H9 (cell line): ENCODE measurements at regions not wholly inside any gene's neighbourhood (a gene's known extent, or its start where the extent isn't known, plus 50 kb on each side); places are given as distances from the start of the nearest gene placed in this dataset.

Source experiments
- DNase-seq: peaks from one replicate; pipeline ENCODE4 v3.0.0-alpha.2; 2017
- H2AFZ ChIP-seq: one replicate; pipeline ENCODE4 v1.6.1; 2013; ENCODE audit warnings: mild to moderate bottlenecking, low read length, control low read depth, moderate library complexity
- H2AK5ac ChIP-seq: 2 replicates; pipeline ENCODE4 v1.6.1; 2013; ENCODE audit warnings: low read length, control low read depth, mixed read lengths; ENCODE audit not compliant: insufficient read length
- H2BK120ac ChIP-seq: one replicate; pipeline ENCODE4 v1.6.1; 2013; ENCODE audit warnings: low read depth, mild to moderate bottlenecking, low read length, control low read depth, inconsistent platforms; ENCODE audit not compliant: poor library complexity, severe bottlenecking
- H2BK12ac ChIP-seq: 2 replicates; pipeline ENCODE4 v1.6.1; 2013; ENCODE audit warnings: low read length, control low read depth, mixed read lengths, low read depth; ENCODE audit not compliant: insufficient read length
- H2BK15ac ChIP-seq: 2 replicates; pipeline ENCODE4 v1.6.1; 2013; ENCODE audit warnings: low read depth, low read length, control low read depth
- H2BK20ac ChIP-seq: one replicate; pipeline ENCODE4 v1.6.1; 2013; ENCODE audit warnings: low read depth, mild to moderate bottlenecking, low read length, control low read depth, inconsistent platforms; ENCODE audit not compliant: poor library complexity, severe bottlenecking
- H2BK5ac ChIP-seq: 2 replicates; pipeline ENCODE4 v1.6.1; 2013; ENCODE audit warnings: low read length, control low read depth, mixed read lengths; ENCODE audit not compliant: insufficient read length
- H3K14ac ChIP-seq: 2 replicates; pipeline ENCODE4 v1.6.1; 2013; ENCODE audit warnings: low read length, control low read depth; ENCODE audit not compliant: insufficient read depth
- H3K18ac ChIP-seq: 2 replicates; pipeline ENCODE4 v1.6.1; 2013; ENCODE audit warnings: low read depth, mild to moderate bottlenecking, mixed read lengths, low read length, control low read depth; ENCODE audit not compliant: insufficient read length
- H3K23ac ChIP-seq: 2 replicates; pipeline ENCODE4 v1.6.1; 2013; ENCODE audit warnings: low read length, control low read depth, mixed read lengths, low read depth; ENCODE audit not compliant: insufficient read length
- H3K23me2 ChIP-seq: 2 replicates; pipeline ENCODE4 v1.6.1; 2013; ENCODE audit warnings: low read depth, mild to moderate bottlenecking, mixed read lengths, low read length, control low read depth; ENCODE audit not compliant: insufficient read length, poor library complexity, severe bottlenecking
- H3K27ac ChIP-seq: 2 replicates; pipeline ENCODE4 v1.5.1; 2013; ENCODE audit warnings: low read length, control low read depth, mixed read lengths, low read depth; ENCODE audit not compliant: insufficient read length
- H3K27me3 ChIP-seq: 2 replicates; pipeline ENCODE4 v1.6.1; 2013; ENCODE audit warnings: low read length, control low read depth, inconsistent platforms; ENCODE audit not compliant: insufficient read depth
- H3K4ac ChIP-seq: 2 replicates; pipeline ENCODE4 v1.6.1; 2013; ENCODE audit warnings: low read depth, mild to moderate bottlenecking, control low read depth, inconsistent platforms, low read length, moderate library complexity
- H3K4me1 ChIP-seq: 2 replicates; pipeline ENCODE4 v1.6.1; 2013; ENCODE audit warnings: low read length, control low read depth, inconsistent platforms; ENCODE audit not compliant: insufficient read depth
- H3K4me2 ChIP-seq: 2 replicates; pipeline ENCODE4 v1.6.1; 2013; ENCODE audit warnings: low read length, control low read depth, mixed read lengths; ENCODE audit not compliant: insufficient read length, insufficient read depth
- H3K56ac ChIP-seq: 2 replicates; pipeline ENCODE4 v1.6.1; 2013; ENCODE audit warnings: low read depth, mild to moderate bottlenecking, mixed read lengths, low read length, control low read depth; ENCODE audit not compliant: insufficient read length
- H3K79me1 ChIP-seq: 2 replicates; pipeline ENCODE4 v1.6.1; 2013; ENCODE audit warnings: low read depth, mild to moderate bottlenecking, moderate library complexity, low read length, control low read depth, inconsistent platforms; ENCODE audit not compliant: insufficient read depth, poor library complexity, severe bottlenecking
- H3K79me2 ChIP-seq: 2 replicates; pipeline ENCODE4 v1.6.1; 2013; ENCODE audit warnings: low read length, control low read depth, inconsistent platforms; ENCODE audit not compliant: insufficient read depth
- H3K9ac ChIP-seq: 2 replicates; pipeline ENCODE4 v1.6.1; 2013; ENCODE audit warnings: low read length, control low read depth, mixed read lengths; ENCODE audit not compliant: insufficient read length; ENCODE audit errors: extremely low read depth
- H3K9me3 ChIP-seq: one replicate; pipeline ENCODE4 v1.6.1; 2013; ENCODE audit warnings: low read depth, low read length, inconsistent platforms; ENCODE audit not compliant: control insufficient read depth
- H3T11ph ChIP-seq: one replicate; pipeline ENCODE4 v1.6.1; 2013; ENCODE audit warnings: mild to moderate bottlenecking, low read length, control low read depth, inconsistent platforms
- H4K20me1 ChIP-seq: one replicate; pipeline ENCODE4 v1.6.1; 2013; ENCODE audit not compliant: control insufficient read depth, insufficient read length, insufficient read depth
- H4K5ac ChIP-seq: 2 replicates; pipeline ENCODE4 v1.6.1; 2013; ENCODE audit warnings: low read depth, mild to moderate bottlenecking, mixed read lengths, low read length, control low read depth; ENCODE audit not compliant: insufficient read length
- H4K8ac ChIP-seq: replicated peaks from 2 replicates; pipeline ENCODE4 v1.6.1; 2013; ENCODE audit warnings: low read length, control low read depth, mixed read lengths, low read depth; ENCODE audit not compliant: insufficient read length
- H4K91ac ChIP-seq: 2 replicates; pipeline ENCODE4 v1.6.1; 2013; ENCODE audit warnings: low read depth, mild to moderate bottlenecking, moderate library complexity, mixed read lengths, low read length, control low read depth; ENCODE audit not compliant: insufficient read length
- H3K27ac Mint-ChIP-seq, 3 experiments: 2 replicates in 2 of 3; 3 replicates in 1 of 3; pipeline ENCODE4 v1.8.0; 2020 to 2021; ENCODE audit warnings: mixed read lengths in 3 of 3, mild to moderate bottlenecking in 1 of 3, moderate library complexity in 1 of 3
- H3K27me3 Mint-ChIP-seq: 2 replicates; pipeline ENCODE4 v1.8.0; 2021; ENCODE audit warnings: low read depth, mild to moderate bottlenecking, moderate library complexity, mixed read lengths
- H3K36me3 Mint-ChIP-seq, 3 experiments: 2 replicates in 2 of 3; 3 replicates in 1 of 3; pipeline ENCODE4 v1.8.0; 2020 to 2021; ENCODE audit warnings: low read depth in 3 of 3, mixed read lengths in 3 of 3; ENCODE audit not compliant: insufficient read depth in 1 of 3
- H3K4me1 Mint-ChIP-seq, 2 experiments: 2 replicates each; pipeline ENCODE4 v1.8.0; 2020; ENCODE audit warnings: mixed read lengths in 2 of 2
- H3K4me3 Mint-ChIP-seq, 2 experiments: 2 replicates in 1 of 2; 3 replicates in 1 of 2; pipeline ENCODE4 v1.8.0; 2020 to 2021; ENCODE audit warnings: mild to moderate bottlenecking in 2 of 2, mixed read lengths in 2 of 2, moderate library complexity in 1 of 2
- H3K9me3 Mint-ChIP-seq, 2 experiments: 2 replicates in 1 of 2; 3 replicates in 1 of 2; pipeline ENCODE4 v1.8.0; 2020; ENCODE audit warnings: mild to moderate bottlenecking in 2 of 2, mixed read lengths in 2 of 2, moderate library complexity in 1 of 2
- WGBS: extraction: QIAGEN DNeasy Blood & Tissue Kit; methylation state at CpG from one replicate; pipeline ENCODE4 v1.1.7; 2013; ENCODE audit warnings: missing lambda C conversion rate, low lambda C conversion rate, mixed read lengths; ENCODE audit not compliant: insufficient read length; ENCODE audit errors: extremely low coverage; 5-methylcytosine and 5-hydroxymethylcytosine counted together
- TF ChIP-seq, protein P1 (sequence below): fragments of 200-600 bp; sonication (generic); conservative IDR thresholded peaks from 3 replicates; pipeline ENCODE4 v1.8.0; 2021; ENCODE audit warnings: antibody characterized with exemption, mild to moderate bottlenecking

DNA sequence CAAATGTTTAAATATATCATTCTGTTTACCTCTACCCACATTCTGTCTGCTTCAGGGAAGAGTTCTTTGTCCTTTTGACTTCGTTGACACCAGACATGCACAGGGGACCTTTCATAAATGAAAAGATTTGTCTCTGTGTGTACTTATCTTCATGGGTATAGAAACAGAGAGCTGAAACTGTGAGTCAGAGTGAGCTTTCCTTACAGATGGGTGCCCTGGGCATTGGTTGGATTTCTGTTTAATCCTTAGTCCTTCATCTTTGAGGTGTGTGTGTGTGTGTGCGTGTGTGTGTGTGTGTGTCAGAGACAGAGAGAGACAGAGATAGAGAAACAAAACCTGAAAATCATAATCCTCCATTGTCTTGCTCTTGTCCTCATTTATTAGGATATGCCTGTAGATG is 517.4 kb downstream of the TUSC7 start:
- Histone ChIP-seq H2BK12ac (no peak overlapping the region), H2BK5ac (no peak overlapping the region), H2AFZ (no peak overlapping the region), H3K56ac (no peak overlapping the region), H2BK20ac (no peak overlapping the region), H3K9ac (no peak overlapping the region), H4K8ac (no peak overlapping the region), H3T11ph (no peak overlapping the region), H3K4me1 (no peaks in the 10 kb centered on the region), H2AK5ac (no peak overlapping the region), H3K79me2 (no peaks in the 10 kb centered on the region), H3K23ac (no peak overlapping the region), H2BK15ac (no peak overlapping the region), H3K9me3 (no peaks in the 10 kb centered on the region), H3K14ac (no peak overlapping the region), H4K5ac (no peak overlapping the region), H3K18ac (no peak overlapping the region), H4K20me1 (no peaks in the 10 kb centered on the region), H2BK120ac (no peak overlapping the region), H3K27ac (no peak overlapping the region), H3K4me2 (no peak overlapping the region), H3K27me3 (no peaks in the 10 kb centered on the region), H3K79me1 (no peaks in the 10 kb centered on the region), H4K91ac (no peak overlapping the region), H3K4ac (no peak overlapping the region), H3K23me2 (no peaks in the 10 kb centered on the region)
- no CpG with 5 or more reads among the region's 2 CpGs for WGBS
- no peak for DNase-seq
- Mint-ChIP-seq H3K4me3 (no peak overlapping the region), H3K4me1 (no peaks in the 10 kb centered on the region), H3K27me3 (no peaks in the 10 kb centered on the region; the same call in 1 of the 2 replicates), H3K27ac (no peak overlapping the region), H3K9me3 (no peaks in the 10 kb centered on the region; a peak in 2 of 5 replicates), H3K36me3 (no peaks in the 10 kb centered on the region)
- TF ChIP-seq, protein P1, sequence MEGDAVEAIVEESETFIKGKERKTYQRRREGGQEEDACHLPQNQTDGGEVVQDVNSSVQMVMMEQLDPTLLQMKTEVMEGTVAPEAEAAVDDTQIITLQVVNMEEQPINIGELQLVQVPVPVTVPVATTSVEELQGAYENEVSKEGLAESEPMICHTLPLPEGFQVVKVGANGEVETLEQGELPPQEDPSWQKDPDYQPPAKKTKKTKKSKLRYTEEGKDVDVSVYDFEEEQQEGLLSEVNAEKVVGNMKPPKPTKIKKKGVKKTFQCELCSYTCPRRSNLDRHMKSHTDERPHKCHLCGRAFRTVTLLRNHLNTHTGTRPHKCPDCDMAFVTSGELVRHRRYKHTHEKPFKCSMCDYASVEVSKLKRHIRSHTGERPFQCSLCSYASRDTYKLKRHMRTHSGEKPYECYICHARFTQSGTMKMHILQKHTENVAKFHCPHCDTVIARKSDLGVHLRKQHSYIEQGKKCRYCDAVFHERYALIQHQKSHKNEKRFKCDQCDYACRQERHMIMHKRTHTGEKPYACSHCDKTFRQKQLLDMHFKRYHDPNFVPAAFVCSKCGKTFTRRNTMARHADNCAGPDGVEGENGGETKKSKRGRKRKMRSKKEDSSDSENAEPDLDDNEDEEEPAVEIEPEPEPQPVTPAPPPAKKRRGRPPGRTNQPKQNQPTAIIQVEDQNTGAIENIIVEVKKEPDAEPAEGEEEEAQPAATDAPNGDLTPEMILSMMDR, result no peak
